CD4-positive, CD25-positive, alpha-beta regulatory T cell (primary cell): ENCODE measurements at regions not wholly inside any gene's neighbourhood (a gene's known extent, or its start where the extent isn't known, plus 50 kb on each side); places are given as distances from the start of the nearest gene placed in this dataset.

Experiments used
- ATAC-seq, 2 donors: fragments of 150-1000 bp; cut with Tn5 transposase; one replicate each; pipeline ENCODE4 v1.10.0; 2021; ENCODE audit warnings: low read depth in 2 of 2, moderate number of reproducible peaks in 2 of 2, moderate library complexity in 1 of 2
- DNase-seq, 3 donors: peaks; one replicate each; pipeline versions ENCODE4 v3.0.0 to v3.0.0-alpha.2; 2012 to 2022; ENCODE audit warnings: mixed read lengths in 1 of 3
- H3K27ac ChIP-seq: one replicate; pipeline ENCODE4 v1.7.0; 2013; ENCODE audit warnings: mild to moderate bottlenecking, low read length; ENCODE audit not compliant: insufficient read depth, poor library complexity, severe bottlenecking
- H3K27me3 ChIP-seq: one replicate; pipeline ENCODE4 v1.7.0; 2013; ENCODE audit warnings: low read length; ENCODE audit not compliant: control insufficient read depth, insufficient read depth
- H3K36me3 ChIP-seq: one replicate; pipeline ENCODE4 v1.7.0; 2013; ENCODE audit warnings: mild to moderate bottlenecking, low read length, moderate library complexity; ENCODE audit not compliant: control insufficient read depth, insufficient read depth
- H3K4me1 ChIP-seq: 2 replicates; pipeline ENCODE4 v1.7.0; 2013; ENCODE audit warnings: mild to moderate bottlenecking, low read length; ENCODE audit not compliant: insufficient read depth, control insufficient read depth, poor library complexity, severe bottlenecking
- H3K4me3 ChIP-seq: one replicate; pipeline ENCODE4 v1.7.0; 2013; ENCODE audit warnings: low read depth, mild to moderate bottlenecking, low read length, moderate library complexity
- H3K9me3 ChIP-seq, 2 experiments: 1 replicate in 1 of 2; 2 replicates in 1 of 2; pipeline ENCODE4 v1.7.0; 2013; ENCODE audit warnings: low read length in 2 of 2, mild to moderate bottlenecking in 1 of 2, moderate library complexity in 1 of 2; ENCODE audit not compliant: control insufficient read depth in 2 of 2
- H3K27ac Mint-ChIP-seq, 3 donors: one replicate each; pipeline ENCODE4 v1.8.0; 2020 to 2022; ENCODE audit warnings: mild to moderate bottlenecking in 3 of 3, mixed read lengths in 3 of 3, moderate library complexity in 2 of 3
- H3K27me3 Mint-ChIP-seq: one replicate; pipeline ENCODE4 v1.8.0; 2022; ENCODE audit warnings: mild to moderate bottlenecking, mixed read lengths
- H3K36me3 Mint-ChIP-seq: one replicate; pipeline ENCODE4 v1.8.0; 2020; ENCODE audit warnings: mixed read lengths
- H3K4me1 Mint-ChIP-seq, 4 donors: one replicate each; pipeline ENCODE4 v1.8.0; 2020 to 2022; ENCODE audit warnings: mixed read lengths in 4 of 4, mild to moderate bottlenecking in 1 of 4
- H3K4me3 Mint-ChIP-seq, 4 donors: one replicate each; pipeline ENCODE4 v1.8.0; 2020 to 2022; ENCODE audit warnings: mild to moderate bottlenecking in 4 of 4, mixed read lengths in 4 of 4, moderate library complexity in 3 of 4
- H3K9me3 Mint-ChIP-seq, 7 donors: one replicate each; pipeline ENCODE4 v1.8.0; 2020 to 2022; ENCODE audit warnings: mixed read lengths in 7 of 7, mild to moderate bottlenecking in 3 of 7, moderate library complexity in 2 of 7

DNA sequence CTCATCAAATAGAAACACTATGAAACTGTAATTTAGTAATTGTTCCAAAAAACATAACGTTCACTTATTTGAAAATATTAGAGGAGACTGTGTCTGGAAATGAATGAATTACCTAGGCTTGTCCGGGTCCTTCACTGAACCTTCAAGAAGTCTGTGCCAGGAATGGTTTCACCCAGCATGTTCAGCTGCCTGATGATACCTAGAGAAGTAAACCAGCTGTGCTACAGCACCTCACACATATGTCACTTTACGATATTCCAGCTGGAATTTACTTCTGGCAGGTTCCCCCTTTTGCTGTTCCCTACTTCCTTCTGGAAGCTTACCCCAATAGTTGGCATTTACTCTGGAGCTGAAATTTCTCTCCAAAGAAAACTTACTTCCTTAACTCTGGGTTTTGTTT, 906.5 kb downstream of the FAT4 start:
- ATAC-seq (no peak), DNase-seq (no peak)
- no peaks in the 10 kb centered on the region for H3K36me3 Mint-ChIP-seq
- H3K9me3 Mint-ChIP-seq, result peaks cover 0 to 7% (median 4%) of the 10 kb centered on the region in 7 donors
- H3K4me3 Mint-ChIP-seq, result no peak overlapping the region
- no peaks in the 10 kb centered on the region for H3K27me3 ChIP-seq
- no peak overlapping the region for H3K27ac ChIP-seq
- H3K9me3 ChIP-seq, result no peaks in the 10 kb centered on the region
- no peak overlapping the region for H3K27ac Mint-ChIP-seq
- no peak overlapping the region for H3K4me3 ChIP-seq
- H3K4me1 ChIP-seq, result no peaks in the 10 kb centered on the region
- H3K4me1 Mint-ChIP-seq, result no peaks in the 10 kb centered on the region
- H3K36me3 ChIP-seq, result no peaks in the 10 kb centered on the region
- no peaks in the 10 kb centered on the region for H3K27me3 Mint-ChIP-seq

DNA sequence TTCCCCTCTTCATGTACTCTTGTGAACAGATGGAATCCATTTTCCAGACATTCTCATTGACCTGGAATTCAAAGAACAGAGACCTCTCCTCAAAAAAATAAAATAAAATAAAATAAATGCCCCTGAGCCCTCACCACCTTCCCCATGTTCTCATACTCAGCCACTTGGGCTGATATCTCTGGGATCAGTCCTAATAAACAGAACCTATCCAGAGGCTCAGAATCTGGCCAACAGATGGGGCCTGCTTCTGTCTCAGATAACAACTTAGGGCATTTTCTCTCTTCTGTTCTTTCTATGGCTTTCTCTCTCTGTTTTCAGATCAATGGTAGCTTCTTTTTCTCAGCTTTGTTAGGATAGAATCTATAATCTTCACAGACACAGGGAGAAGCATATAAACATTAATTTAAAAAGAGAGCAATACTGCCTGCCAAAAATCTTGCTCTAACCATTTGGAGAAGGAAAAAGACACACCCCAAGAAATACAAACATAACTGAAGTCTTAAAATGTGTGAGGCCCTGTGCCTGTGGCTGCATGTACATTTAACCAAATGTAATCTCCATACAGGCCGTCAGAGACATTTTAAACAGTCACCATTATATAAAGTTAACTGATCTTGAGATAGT, 907.1 kb downstream of the FAT4 start:
- no peak overlapping the region for H3K27ac ChIP-seq
- DNase-seq (no peak), ATAC-seq (no peak)
- no peaks in the 10 kb centered on the region for H3K27me3 Mint-ChIP-seq
- H3K4me3 ChIP-seq, result no peak overlapping the region
- peaks cover 0 to 7% (median 4%) of the 10 kb centered on the region in 7 donors for H3K9me3 Mint-ChIP-seq
- H3K9me3 ChIP-seq, result no peaks in the 10 kb centered on the region
- no peaks in the 10 kb centered on the region for H3K27me3 ChIP-seq
- no peak overlapping the region for H3K27ac Mint-ChIP-seq
- H3K36me3 ChIP-seq, result no peaks in the 10 kb centered on the region
- H3K36me3 Mint-ChIP-seq, result no peaks in the 10 kb centered on the region
- H3K4me3 Mint-ChIP-seq, result no peak overlapping the region
- H3K4me1 Mint-ChIP-seq, result no peaks in the 10 kb centered on the region
- H3K4me1 ChIP-seq, result no peaks in the 10 kb centered on the region

GRCh38 chr4:126223784-126224407, 909.1 kb downstream of the FAT4 start:
- H3K27ac ChIP-seq, result no peak overlapping the region
- no peak overlapping the region for H3K27ac Mint-ChIP-seq
- no peaks in the 10 kb centered on the region for H3K36me3 ChIP-seq
- H3K9me3 Mint-ChIP-seq, result peaks cover 0 to 6% (median under 1%) of the 10 kb centered on the region in 7 donors
- DNase-seq (no peak), ATAC-seq (no peak)
- H3K27me3 ChIP-seq, result no peaks in the 10 kb centered on the region
- H3K4me3 ChIP-seq, result no peak overlapping the region
- H3K4me3 Mint-ChIP-seq, result no peak overlapping the region
- H3K9me3 ChIP-seq, result no peaks in the 10 kb centered on the region
- H3K4me1 ChIP-seq, result no peaks in the 10 kb centered on the region
- no peaks in the 10 kb centered on the region for H3K27me3 Mint-ChIP-seq
- no peaks in the 10 kb centered on the region for H3K4me1 Mint-ChIP-seq
- H3K36me3 Mint-ChIP-seq, result no peaks in the 10 kb centered on the region

- H3K36me3 Mint-ChIP-seq, result no peaks in the 10 kb centered on the region
- H3K4me1 Mint-ChIP-seq, result no peaks in the 10 kb centered on the region
- H3K4me1 ChIP-seq, result no peaks in the 10 kb centered on the region
- peaks cover 0 to 23% (median 8%) of the 10 kb centered on the region in 7 donors for H3K9me3 Mint-ChIP-seq
- H3K4me3 Mint-ChIP-seq, result no peak overlapping the region
- ATAC-seq (no peak), DNase-seq (no peak)
- H3K27me3 ChIP-seq, result no peaks in the 10 kb centered on the region
- no peak overlapping the region for H3K4me3 ChIP-seq
- no peaks in the 10 kb centered on the region for H3K9me3 ChIP-seq
- no peaks in the 10 kb centered on the region for H3K36me3 ChIP-seq
- H3K27ac ChIP-seq, result no peak overlapping the region
- H3K27ac Mint-ChIP-seq, result no peak overlapping the region
- H3K27me3 Mint-ChIP-seq, result no peaks in the 10 kb centered on the region
Observed at GRCh38 chr4:126227428-126227827, 912.7 kb downstream of the FAT4 start.

GRCh38 chr4:126230269-126230668, 915.5 kb downstream of the FAT4 start:
- H3K36me3 Mint-ChIP-seq, result no peaks in the 10 kb centered on the region
- H3K27me3 ChIP-seq, result no peaks in the 10 kb centered on the region
- ATAC-seq, result no peak
- no peak overlapping the region for H3K4me3 Mint-ChIP-seq
- no peak overlapping the region for H3K27ac ChIP-seq
- no peaks in the 10 kb centered on the region for H3K36me3 ChIP-seq
- no peaks in the 10 kb centered on the region for H3K4me1 Mint-ChIP-seq
- no peak for DNase-seq
- H3K4me1 ChIP-seq, result no peaks in the 10 kb centered on the region
- peaks cover 0 to 33% (median 8%) of the 10 kb centered on the region in 7 donors for H3K9me3 Mint-ChIP-seq
- no peak overlapping the region for H3K27ac Mint-ChIP-seq
- no peaks in the 10 kb centered on the region for H3K9me3 ChIP-seq
- H3K27me3 Mint-ChIP-seq, result no peaks in the 10 kb centered on the region
- no peak overlapping the region for H3K4me3 ChIP-seq

- DNase-seq (no peak), ATAC-seq (no peak)
- H3K9me3 Mint-ChIP-seq, result peaks cover 0 to 41% (median 15%) of the 10 kb centered on the region in 7 donors
- H3K27ac ChIP-seq, result no peak overlapping the region
- no peaks in the 10 kb centered on the region for H3K4me1 Mint-ChIP-seq
- no peak overlapping the region for H3K27ac Mint-ChIP-seq
- no peaks in the 10 kb centered on the region for H3K27me3 Mint-ChIP-seq
- H3K27me3 ChIP-seq, result no peaks in the 10 kb centered on the region
- no peak overlapping the region for H3K4me3 ChIP-seq
- no peaks in the 10 kb centered on the region for H3K4me1 ChIP-seq
- no peaks in the 10 kb centered on the region for H3K36me3 ChIP-seq
- no peak overlapping the region for H3K4me3 Mint-ChIP-seq
- peaks cover 0 to 9% of the 10 kb centered on the region in 2 experiments for H3K9me3 ChIP-seq
- no peaks in the 10 kb centered on the region for H3K36me3 Mint-ChIP-seq
Observed at GRCh38 chr4:126233483-126233882, 918.7 kb downstream of the FAT4 start.

GRCh38 chr4:126238013-126238412, 923.3 kb downstream of the FAT4 start:
- DNase-seq (no peak), ATAC-seq (no peak)
- no peaks in the 10 kb centered on the region for H3K27me3 ChIP-seq
- Mint-ChIP-seq H3K4me1 (no peaks in the 10 kb centered on the region), H3K4me3 (no peak overlapping the region), H3K36me3 (no peaks in the 10 kb centered on the region), H3K9me3 (peaks cover 6 to 27% (median 10%) of the 10 kb centered on the region in 7 donors), H3K27ac (no peak overlapping the region), H3K27me3 (no peaks in the 10 kb centered on the region)
- H3K27ac ChIP-seq, result no peak overlapping the region
- peaks cover 0 to 9% of the 10 kb centered on the region in 2 experiments for H3K9me3 ChIP-seq
- no peaks in the 10 kb centered on the region for H3K4me1 ChIP-seq
- no peaks in the 10 kb centered on the region for H3K36me3 ChIP-seq
- no peak overlapping the region for H3K4me3 ChIP-seq

GRCh38 chr4:126241634-126242033, 926.9 kb downstream of the FAT4 start:
- Histone ChIP-seq H3K4me3 (no peak overlapping the region), H3K27ac (no peak overlapping the region), H3K27me3 (no peaks in the 10 kb centered on the region), H3K9me3 (peaks cover 0 to 9% of the 10 kb centered on the region in 2 experiments), H3K4me1 (no peaks in the 10 kb centered on the region), H3K36me3 (no peaks in the 10 kb centered on the region)
- Mint-ChIP-seq H3K27me3 (no peaks in the 10 kb centered on the region), H3K4me1 (no peaks in the 10 kb centered on the region), H3K4me3 (no peak overlapping the region), H3K9me3 (peaks cover 6 to 19% (median 9%) of the 10 kb centered on the region in 7 donors), H3K27ac (no peak overlapping the region), H3K36me3 (no peaks in the 10 kb centered on the region)
- ATAC-seq, result no peak
- no peak for DNase-seq
